Fibroblast of mammary gland (primary cell): ENCODE measurements at regions not wholly inside any gene's neighbourhood (a gene's known extent, or its start where the extent isn't known, plus 50 kb on each side); places are given as distances from the start of the nearest gene placed in this dataset.

Experiments used
- DNase-seq: peaks from one replicate; pipeline ENCODE4 v3.0.0-alpha.2; 2010; ENCODE audit warnings: low read depth
- H3K4me3 ChIP-seq: 2 replicates; pipeline ENCODE4 v1.5.1; 2011; ENCODE audit warnings: low read depth, mild to moderate bottlenecking, low read length, moderate library complexity; ENCODE audit not compliant: control insufficient read depth
- TF ChIP-seq, protein P1 (sequence below): conservative IDR thresholded peaks from 2 replicates; pipeline ENCODE4 v1.5.1; 2011; ENCODE audit warnings: low read depth, low read length, inconsistent platforms; ENCODE audit not compliant: control insufficient read depth, insufficient read depth

DNA sequence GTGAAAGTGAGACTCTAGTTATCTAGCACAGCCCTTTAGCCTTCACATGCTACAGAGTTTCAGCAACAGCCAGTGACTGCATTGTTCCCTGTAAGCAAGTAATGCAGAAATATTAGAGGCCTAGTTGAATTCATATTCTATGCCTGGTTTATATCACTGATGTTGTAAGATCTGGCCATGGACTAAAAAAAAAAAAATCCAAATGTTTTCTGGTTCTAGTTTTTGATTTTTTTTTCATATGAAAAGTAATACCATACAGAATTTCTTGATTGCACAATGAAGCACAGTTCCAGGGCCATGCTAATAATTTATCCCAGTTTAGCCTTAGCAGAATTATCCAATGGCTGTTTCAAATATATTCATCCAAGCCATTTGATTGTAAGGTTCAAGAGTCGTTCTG, 341.5 kb upstream of the DDHD1 start:
- no peak overlapping the region for H3K4me3 ChIP-seq
- TF ChIP-seq, protein P1, sequence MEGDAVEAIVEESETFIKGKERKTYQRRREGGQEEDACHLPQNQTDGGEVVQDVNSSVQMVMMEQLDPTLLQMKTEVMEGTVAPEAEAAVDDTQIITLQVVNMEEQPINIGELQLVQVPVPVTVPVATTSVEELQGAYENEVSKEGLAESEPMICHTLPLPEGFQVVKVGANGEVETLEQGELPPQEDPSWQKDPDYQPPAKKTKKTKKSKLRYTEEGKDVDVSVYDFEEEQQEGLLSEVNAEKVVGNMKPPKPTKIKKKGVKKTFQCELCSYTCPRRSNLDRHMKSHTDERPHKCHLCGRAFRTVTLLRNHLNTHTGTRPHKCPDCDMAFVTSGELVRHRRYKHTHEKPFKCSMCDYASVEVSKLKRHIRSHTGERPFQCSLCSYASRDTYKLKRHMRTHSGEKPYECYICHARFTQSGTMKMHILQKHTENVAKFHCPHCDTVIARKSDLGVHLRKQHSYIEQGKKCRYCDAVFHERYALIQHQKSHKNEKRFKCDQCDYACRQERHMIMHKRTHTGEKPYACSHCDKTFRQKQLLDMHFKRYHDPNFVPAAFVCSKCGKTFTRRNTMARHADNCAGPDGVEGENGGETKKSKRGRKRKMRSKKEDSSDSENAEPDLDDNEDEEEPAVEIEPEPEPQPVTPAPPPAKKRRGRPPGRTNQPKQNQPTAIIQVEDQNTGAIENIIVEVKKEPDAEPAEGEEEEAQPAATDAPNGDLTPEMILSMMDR, result no peak
- no peak for DNase-seq

DNA sequence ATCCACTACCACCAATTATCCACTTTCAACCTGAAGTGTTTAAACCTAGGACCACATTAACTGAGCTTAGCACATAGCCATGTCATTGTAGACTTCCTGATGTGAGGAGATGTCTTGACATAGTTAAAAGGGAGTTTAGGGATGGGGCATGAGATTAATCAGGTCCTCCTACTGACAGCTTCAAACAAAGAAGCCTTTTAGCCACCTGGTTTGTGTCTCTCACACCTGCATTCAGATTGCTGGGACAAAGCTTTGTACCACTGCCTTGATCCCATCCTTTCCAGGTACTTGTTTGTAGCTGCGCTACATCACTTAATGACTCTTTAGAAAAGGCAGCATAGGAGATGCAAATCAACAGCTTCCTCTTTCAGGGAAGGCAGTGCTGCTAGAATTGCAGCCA, 340.7 kb upstream of the DDHD1 start:
- TF ChIP-seq, protein P1, result no peak
- no peak for DNase-seq
- H3K4me3 ChIP-seq, result no peak overlapping the region

DNA sequence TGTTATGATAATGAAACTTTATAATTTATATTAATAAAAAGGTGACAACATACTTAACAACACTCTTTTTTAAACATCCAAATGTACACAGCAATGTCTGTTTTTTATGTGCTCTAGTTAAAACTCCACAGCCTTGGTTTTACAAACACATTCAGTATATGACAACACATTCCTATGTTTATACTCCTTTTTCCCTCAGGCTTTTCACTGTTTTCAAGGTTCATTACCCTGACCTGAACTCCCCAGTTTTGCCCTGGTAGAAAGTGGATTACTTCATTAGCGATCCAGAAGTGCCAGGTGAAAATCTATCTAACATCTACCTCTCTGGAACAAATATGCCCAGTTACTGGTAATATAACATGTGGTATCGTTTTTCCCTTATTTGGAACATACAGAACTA, 340.2 kb upstream of the DDHD1 start:
- DNase-seq, result no peak
- TF ChIP-seq, protein P1, result no peak
- H3K4me3 ChIP-seq, result no peak overlapping the region

DNA sequence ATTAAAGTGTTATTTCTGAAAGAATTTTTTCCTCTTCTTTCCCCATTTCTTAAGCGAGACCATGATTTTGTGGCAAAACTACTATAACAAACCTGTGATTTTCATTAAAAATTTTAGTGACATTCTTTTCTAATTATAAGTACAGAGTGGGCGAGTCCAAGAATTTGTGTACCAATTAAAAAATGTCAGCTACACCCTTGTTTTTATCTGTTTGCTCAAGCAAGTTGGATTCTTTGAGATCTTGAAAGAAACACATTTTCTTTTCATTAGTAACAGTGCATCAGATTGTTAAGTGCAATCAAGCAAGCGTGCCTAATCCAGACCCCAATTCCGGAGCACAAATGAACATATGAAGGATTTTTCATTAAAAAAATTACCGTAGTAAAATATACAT, 338.8 kb upstream of the DDHD1 start:
- no peak for DNase-seq
- H3K4me3 ChIP-seq, result no peak overlapping the region
- TF ChIP-seq, protein P1, result no peak

DNA sequence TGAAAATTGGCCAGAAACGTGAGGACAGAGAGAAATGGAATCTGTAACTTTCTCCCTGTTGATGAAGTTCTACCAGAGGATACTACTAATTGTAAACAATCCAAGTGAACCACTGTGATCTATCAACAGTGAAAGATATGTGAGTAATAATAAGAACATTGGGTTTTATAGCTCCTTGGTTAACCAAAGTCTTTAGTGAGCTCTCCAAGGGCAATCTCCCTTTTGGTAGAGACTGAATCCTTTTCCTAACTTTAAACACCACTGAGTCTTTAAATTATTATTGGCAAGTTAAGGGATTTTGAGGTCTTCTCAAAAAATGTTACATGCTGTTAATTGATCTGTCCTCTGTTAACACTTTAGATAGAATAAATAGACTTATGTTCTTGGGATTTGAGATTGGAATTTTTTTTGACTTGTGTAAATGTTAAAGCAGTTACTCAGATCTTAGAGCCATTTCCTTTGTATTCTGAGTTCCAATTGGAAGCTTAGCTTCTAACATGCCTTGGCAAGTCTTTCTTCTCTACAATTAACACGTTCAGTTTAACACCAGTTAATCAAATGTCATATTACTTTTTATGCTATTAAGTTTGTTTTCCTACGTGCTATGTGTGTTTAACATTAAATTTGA, 338.2 kb upstream of the DDHD1 start:
- H3K4me3 ChIP-seq, result no peak overlapping the region
- DNase-seq, result peak; percentile 14
- TF ChIP-seq, protein P1, result no peak

DNA sequence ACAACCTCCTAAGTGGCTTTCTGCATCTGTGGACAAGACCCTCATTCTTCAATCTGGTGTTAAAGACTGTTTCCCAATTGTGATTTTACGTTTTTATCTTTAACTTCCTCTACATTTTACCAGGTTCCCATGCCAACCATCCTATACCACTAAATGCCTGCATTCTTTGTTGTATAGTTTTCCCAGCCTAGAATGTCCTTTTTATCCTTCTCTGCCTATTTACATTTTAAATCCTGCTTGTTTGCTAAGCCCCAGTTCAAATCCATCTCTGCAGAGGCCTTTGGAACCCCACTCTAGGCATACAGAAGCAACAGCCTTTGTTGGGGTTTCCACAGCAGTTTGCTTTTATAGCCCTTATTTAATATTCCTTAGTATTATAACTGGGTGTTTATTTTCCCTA, 325.1 kb upstream of the DDHD1 start:
- TF ChIP-seq, protein P1, result no peak
- no peak for DNase-seq
- H3K4me3 ChIP-seq, result no peak overlapping the region

DNA sequence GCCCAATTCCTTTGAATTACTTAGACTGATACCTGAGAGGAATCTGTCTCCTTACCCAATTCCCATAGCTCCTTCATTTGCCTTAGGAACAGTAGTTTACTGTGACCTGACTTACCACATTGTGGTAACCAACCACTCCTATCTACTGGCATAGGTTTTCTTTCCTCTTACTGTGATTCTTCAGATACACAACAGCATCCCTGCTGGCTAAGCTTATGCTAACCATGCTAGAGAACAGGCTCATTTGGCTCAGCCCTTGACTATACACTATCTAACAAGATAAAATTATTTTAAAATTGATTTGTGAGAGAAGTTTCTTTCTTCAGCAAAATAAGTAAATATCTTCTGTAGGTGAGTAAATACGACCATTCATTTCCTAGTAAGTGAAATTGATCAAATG, 320.4 kb upstream of the DDHD1 start:
- TF ChIP-seq, protein P1, result no peak
- H3K4me3 ChIP-seq, result no peak overlapping the region

More for the DNA sequence above, 320.4 kb upstream of the DDHD1 start:
- DNase-seq, result no peak
